ENCODE measurements at regions not wholly inside any gene's neighbourhood (a gene's known extent, or its start where the extent isn't known, plus 50 kb on each side); places are given as distances from the start of the nearest gene placed in this dataset.
"Not testable (repeated sequence)": the region's sequence is repeated elsewhere in the genome, so short reads cannot be mapped to it uniquely, and the experiment has no call there.

GRCh38 chr15:62653122-62653521, 389.4 kb upstream of the TPM1 start:
- DNase-seq: no peak

DNA sequence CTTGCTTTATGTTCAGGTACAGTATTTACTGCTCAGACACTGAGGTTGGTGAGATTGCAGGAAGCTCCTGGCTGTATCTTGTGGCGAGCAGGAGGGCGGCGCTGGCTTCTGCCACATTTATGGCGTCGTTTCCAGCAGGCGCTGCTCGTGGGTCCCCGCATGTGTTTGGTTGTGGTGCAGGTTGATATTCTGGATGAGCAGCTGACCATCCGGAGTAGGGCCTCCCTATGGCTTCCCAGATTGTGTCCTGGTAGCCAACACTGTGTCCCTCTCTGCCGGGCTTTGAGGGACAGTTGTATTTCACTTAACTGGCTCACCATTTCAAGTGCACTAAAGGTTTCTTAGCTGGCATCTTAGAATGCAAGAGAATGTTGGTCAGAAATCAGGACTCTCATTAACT, 386.5 kb upstream of the TPM1 start:
- DNase-seq: no peak

DNA sequence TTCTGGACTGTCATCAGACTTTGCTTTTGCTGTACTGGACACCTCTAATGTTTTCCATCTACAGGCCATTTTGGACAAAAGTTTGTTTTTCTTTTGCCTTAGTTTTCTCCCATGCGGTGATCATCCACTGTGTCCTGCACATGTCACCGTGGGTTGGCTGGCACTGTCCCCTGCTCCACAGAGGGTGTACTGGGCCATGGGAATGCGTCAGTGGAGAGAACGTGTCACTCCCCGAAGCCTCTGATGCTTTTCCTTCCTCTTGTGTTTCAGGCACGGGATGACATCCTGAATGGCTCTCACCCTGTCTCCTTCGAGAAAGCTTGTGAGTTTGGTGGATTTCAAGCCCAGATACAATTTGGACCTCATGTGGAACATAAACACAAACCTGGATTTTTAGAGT, 385.0 kb upstream of the TPM1 start:
- not testable (repeated sequence) for DNase-seq

DNA sequence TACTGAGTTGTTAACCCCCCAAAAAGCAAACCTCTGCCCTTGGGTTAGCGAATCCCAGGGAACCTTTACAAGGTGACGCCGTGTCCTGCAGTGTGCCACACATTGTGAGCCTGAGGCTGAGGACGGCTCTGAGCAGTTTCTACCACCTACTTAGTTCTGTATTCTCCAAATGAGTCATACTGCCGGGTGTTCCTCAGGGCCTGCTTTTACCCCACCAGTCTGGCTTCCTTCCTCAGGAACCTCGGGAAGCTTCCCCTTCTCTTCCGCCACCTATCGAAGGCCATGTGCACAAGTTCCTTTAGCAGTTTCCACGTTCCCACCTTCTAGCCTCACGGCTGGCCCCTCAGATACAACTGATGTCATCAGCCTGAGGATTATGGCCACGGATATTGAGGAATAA, 384.0 kb upstream of the TPM1 start:
- no peak for DNase-seq

DNA sequence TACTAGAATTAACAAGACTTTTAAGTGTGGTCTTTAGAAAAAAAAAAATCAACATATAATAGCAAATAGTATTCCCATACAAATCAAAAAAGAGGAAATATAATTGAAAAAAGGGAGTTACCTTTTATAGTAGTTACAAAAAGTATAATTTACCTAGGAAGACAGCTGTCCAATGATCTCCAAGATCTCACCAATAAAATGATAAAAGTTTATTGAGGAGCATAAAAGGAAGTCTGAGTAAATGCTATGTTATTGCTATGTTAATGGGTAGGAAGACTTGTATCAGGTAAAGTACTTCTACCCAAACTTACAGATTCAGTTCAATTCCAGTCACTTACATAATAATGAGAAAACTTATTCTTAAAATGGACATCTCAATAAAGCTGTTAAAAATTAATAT, 379.0 kb upstream of the TPM1 start:
- DNase-seq: no peak

DNA sequence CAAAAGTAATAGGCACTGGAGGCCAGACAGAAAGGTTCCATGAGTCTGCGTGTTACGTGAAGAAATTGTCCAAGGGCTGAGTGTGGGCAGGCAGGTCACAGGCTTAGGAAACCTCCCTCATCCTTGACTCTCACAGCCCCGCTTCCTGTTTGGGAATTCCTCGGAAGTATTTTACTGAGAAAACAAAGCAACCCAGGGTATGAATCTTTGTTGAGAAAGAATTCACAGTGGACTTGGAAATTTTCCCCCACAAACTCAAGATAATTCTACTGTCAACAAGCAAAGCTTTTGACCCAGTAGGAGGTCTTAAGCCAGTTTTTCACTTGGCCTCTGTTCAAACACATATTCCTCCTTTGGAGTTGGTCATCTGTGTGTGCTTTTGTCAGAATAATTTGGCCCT, 377.1 kb upstream of the TPM1 start:
- DNase-seq: peak; percentile 67

DNA sequence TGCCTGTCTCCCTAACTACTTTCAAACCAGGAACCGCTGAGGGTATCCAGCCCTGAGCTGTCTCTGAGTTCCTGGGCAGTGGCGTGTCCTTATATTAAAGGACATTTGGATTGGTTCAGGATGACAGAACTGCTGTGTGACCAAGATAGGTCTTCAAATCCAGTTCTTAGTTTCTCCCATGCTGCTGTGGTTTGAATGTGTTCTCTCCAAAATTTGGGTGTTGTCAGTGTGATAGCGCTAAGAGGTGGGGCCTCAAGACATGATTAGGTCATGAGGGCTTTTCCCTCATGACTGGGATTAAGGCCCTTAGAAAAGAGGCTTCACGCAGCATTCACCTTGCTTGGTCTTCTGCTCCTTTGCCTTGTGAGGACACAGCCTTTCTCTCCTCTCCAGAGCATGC, 376.5 kb upstream of the TPM1 start:
- no peak for DNase-seq

DNA sequence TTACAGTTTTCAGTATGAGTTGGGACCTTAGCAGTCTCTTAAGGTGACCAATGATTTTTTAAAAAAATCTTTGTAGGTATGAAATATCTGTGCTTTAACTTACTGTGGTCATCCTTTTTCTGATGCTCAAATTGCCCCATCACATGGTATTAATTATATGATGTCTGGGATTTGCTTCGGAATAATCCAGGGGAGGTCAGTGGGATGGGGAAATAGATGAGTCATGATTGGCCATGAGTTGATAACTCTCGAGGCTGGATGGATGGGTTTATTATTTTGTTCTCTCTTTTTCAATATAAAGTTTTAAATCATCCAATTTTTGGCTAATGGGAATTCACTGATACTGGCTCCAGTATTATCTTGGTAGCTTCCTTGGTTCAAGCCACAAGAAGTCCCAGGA, 370.3 kb upstream of the TPM1 start:
- no peak for DNase-seq

DNA sequence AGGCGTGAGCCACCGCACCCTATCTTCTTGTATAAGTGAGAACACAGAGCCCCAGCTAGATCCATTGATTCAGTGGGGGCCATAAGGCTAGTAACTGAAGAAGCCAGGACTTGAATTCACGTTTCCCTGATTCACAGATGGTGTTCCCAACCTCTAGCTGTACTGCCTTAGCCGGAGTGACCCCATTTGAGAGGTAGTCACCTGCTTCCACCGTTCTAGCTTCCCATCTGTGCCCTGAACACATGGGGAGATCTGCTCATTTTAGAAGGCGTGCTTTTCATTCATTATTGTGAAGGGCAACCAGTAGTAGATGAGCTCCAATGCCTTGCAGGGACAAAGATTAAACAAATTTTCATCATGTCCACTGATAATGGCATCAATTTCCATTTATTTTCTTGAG, 365.7 kb upstream of the TPM1 start:
- DNase-seq: no peak

DNA sequence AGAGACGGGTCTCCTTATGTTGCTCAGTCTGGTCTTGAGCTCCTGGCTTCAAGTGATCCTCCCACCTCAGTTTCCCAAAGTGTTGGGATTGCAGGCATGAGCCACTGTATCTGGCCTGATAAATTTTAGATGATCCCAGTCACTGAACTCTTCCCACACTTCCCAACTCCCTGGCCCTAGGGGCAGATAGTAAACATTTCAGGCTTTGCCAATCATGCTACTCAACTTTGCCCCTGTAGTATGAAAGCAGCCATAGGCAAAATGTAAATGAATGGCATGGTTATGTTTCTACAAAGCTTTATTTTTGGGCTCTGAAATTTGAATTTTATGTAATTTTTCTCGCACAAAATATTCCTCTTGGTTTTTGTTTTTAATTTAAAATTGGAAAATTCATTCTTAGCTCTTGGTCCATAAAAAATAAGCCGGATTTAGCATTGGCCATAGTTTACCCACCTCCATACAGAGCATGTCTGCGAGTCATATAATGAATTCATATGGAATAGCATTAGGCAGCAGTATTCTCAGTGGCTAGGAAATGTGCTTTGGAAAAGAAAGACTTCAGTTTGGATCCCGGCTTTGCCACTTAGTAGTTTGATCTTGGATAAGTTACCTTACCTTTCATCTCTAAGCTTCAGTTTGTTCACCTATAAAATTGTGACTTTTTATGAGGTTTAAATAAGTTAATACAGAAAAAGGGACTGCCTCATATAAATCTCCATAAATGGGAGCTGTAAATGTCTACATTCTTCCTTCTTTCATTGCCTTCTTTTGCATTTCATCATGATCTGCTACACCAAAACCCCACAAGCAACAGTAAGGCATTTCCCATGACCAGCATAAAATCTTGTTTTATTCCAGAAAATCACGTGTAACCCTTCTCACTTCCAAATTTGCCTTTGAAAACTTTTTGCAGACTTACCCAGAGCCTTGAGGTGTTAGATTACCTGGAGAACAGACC, 360.3 kb upstream of the TPM1 start:
- DNase-seq: no peak

GRCh38 chr15:62683192-62683591, 359.4 kb upstream of the TPM1 start:
- not testable (repeated sequence) for DNase-seq

GRCh38 chr15:62684123-62684808, 358.3 kb upstream of the TPM1 start:
- DNase-seq: no peak

- DNase-seq: no peak
Measured at GRCh38 chr15:62691008-62691407, 351.5 kb upstream of the TPM1 start.

GRCh38 chr15:62697636-62698035, 344.9 kb upstream of the TPM1 start:
- DNase-seq: no peak

GRCh38 chr15:62698646-62699045, 343.9 kb upstream of the TPM1 start:
- no peak for DNase-seq

DNA sequence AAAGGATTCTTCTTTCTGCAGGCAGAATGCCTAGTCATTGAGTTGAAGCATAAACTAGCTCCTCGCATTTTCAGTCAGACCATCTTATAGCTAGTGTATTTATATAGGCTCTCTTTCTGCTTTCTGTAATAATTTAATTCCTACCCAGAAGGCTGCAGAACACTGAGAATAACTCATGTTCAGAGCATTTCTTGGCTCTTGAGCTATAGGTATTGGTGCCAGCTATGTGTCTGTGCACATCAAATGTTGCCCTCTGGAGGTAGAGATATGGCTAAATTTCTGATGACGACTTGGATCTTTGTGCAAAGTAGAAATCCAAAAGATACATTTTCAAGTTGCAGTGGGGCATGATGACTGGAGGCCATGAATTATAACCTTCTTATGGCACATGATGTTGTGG, 336.2 kb upstream of the TPM1 start:
- peak; percentile 27 for DNase-seq

- DNase-seq: no peak
Measured at GRCh38 chr15:62708470-62708869, 334.1 kb upstream of the TPM1 start.

DNA sequence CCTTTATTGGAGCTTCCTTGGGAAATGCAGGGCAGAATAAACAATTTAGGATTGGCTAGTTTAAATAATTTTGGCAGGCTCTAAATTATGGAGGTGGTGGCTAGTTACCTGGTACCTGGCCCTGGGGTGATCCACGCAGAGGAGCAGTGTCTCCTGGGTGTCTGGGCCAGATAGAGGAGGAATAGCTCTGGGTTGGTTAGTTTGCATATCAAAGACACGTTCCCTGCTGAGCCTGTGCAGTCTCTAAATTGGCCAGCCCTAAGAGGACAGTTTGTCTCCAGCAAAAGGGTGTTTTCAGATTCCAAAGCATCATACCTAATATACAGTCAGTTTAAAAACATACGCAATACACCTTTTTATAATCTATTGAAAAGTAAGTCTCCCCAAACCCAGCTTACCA, 333.3 kb upstream of the TPM1 start:
- DNase-seq: no peak

DNA sequence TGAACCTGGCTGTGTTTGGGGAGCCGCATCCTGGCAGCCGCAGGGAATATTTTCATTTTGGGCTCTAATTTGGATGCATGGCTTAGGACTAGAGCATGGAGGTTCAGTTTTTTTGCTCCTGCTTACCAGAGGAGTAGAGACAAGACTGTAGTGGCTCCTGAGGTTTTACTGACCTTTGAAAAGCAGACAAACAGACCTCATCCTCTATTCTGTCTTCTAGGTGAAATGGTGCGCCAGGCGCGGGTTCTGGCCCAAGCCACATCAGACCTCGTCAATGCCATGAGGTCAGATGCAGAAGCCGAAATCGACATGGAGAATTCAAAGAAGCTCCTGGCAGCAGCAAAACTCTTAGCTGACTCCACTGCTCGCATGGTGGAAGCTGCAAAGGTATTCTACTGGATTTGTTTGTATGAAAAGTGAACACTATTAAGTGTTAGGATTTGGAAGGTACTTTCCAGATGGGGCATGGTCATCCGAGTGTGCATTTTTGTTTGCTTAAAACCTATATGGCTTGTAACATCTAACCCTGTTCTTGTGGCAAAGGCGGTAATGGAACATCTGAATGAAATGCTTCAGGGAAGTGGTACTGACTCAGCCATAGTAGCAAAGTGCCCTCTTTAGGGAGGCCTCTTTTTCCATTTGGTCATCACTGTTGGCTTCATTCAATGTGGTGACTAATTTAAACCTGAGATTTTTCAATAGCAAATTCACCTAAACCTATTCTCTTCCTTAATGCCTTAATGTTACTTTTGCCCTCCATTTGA, 330.7 kb upstream of the TPM1 start:
- DNase-seq: peak; percentile 9

DNA sequence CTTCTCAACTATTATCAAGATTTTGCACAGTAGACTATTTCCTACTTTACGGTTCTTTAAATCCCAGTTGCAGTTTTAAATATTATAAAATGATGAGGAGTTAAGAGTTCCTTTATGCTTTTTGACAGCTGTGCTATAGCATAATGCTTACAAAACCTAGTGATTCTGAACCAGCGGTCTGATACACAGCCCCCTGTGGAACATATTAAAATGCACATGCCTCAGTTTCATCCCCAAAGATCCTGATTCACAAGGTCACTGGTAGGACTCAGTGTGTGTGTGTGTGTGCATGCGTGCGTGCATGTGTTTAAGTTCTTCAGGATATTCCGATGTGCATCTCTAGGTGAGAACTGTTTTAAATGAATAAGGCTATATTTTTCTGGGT, 330.1 kb upstream of the TPM1 start:
- DNase-seq: no peak

DNA sequence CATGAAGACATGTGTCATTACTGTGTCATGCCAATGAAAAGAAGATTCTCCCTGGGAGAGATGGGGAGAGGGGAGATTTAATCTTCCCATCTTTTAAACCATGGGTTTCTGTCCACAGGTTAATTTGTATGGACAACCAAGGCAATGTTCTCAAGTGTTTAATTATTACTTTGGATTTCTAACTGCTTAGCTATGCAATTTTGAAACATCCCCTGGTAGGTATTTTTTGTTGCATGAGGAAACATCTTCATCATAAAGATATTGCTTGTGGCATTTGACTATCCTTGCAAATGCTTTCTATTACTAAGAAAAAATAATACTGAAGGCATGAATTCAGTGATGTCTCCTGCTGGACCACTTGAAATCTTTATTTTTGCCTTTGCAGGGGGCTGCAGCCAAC, 326.6 kb upstream of the TPM1 start:
- DNase-seq: no peak

DNA sequence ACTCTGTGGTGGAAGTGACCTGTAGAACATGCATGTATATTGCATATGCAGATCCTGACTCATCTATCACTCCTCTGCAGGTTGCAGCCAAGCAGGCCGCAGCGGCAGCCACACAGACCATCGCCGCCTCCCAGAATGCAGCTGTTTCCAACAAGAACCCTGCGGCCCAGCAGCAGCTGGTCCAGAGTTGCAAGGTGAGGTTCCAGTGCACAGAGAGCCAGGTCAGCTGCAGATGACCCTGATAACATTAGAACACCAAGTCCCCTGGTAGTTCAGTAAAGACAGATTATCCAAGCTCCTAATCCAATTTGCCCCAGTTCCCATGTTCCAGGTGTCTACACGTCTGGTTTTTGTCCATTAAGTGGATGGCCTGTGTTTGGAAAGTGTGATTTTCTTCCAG, 325.1 kb upstream of the TPM1 start:
- no peak for DNase-seq

DNA sequence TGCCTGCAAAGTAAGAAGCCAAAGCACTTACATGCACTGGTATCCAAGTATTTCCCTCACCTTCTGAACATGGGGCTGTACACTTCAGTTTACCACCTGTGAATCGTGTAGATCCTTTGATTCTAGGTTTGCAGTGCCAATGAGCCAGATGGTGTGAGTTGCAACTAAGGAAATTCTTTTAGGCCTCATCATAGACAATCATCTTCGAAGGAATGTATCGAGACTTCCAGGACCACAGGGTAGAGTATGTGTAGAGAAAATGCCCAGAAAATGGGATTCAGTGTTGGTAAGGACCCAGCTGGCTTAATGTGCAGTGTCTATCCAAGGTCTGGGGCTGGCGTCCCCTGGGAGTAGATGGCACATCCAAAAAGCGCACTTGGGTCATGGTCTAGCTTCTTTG, 323.2 kb upstream of the TPM1 start:
- no peak for DNase-seq

DNA sequence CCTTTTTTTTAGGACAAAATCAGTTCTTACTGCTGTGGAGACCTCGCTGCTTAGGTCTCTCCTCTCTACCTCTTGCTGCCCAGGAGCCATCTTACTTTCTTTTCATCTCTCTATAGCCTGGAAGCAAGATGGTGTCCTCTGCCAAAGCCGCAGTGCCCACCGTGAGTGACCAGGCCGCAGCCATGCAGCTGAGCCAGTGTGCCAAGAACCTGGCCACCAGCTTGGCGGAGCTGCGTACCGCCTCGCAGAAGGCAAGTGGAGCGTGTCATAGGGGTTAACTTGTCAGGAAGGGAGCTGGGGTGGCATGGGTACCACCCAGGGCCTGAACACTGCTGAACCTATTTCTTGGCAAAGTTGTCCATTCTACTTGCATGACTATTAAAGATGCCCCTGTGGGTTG, 320.3 kb upstream of the TPM1 start:
- no peak for DNase-seq

Data from NCI-H226 (cell line).